ENCODE measurements at regions not wholly inside any gene's neighbourhood (a gene's known extent, or its start where the extent isn't known, plus 50 kb on each side); places are given as distances from the start of the nearest gene placed in this dataset.

GRCh38 chr9:113646946-113647914, 183.7 kb downstream of the RGS3 start:
- no peak for DNase-seq (ENCODE audit: low read depth)
- TF ChIP-seq CTCF (conservative IDR thresholded peaks at IDR 0.05; ENCODE audit: low read depth, low read length): no peak
- H3K4me3 ChIP-seq (ENCODE audit: low read depth, low read length): no peak overlapping the region

GRCh38 chr9:113648048-113648447, 184.5 kb downstream of the RGS3 start:
- no peak for DNase-seq (ENCODE audit: low read depth)
- H3K4me3 ChIP-seq (ENCODE audit: low read depth, low read length): no peak overlapping the region
- no peak for TF ChIP-seq CTCF (conservative IDR thresholded peaks at IDR 0.05; ENCODE audit: low read depth, low read length)

- no peak for TF ChIP-seq CTCF (conservative IDR thresholded peaks at IDR 0.05; ENCODE audit: low read depth, low read length)
- no peak overlapping the region for H3K4me3 ChIP-seq (ENCODE audit: low read depth, low read length)
- no peak for DNase-seq (ENCODE audit: low read depth)
Observed at GRCh38 chr9:113648586-113648985, 185.1 kb downstream of the RGS3 start.

- TF ChIP-seq CTCF (conservative IDR thresholded peaks at IDR 0.05; ENCODE audit: low read depth, low read length): no peak
- H3K4me3 ChIP-seq (ENCODE audit: low read depth, low read length): no peak overlapping the region
- no peak for DNase-seq (ENCODE audit: low read depth)
Observed at GRCh38 chr9:113649054-113649453, 185.5 kb downstream of the RGS3 start.

GRCh38 chr9:113649855-113650206, 186.3 kb downstream of the RGS3 start:
- no peak for TF ChIP-seq CTCF (conservative IDR thresholded peaks at IDR 0.05; ENCODE audit: low read depth, low read length)
- DNase-seq (ENCODE audit: low read depth): no peak

GRCh38 chr9:113650207-113651131, 186.9 kb downstream of the RGS3 start:
- peak; percentile 74 for DNase-seq (ENCODE audit: low read depth)
- TF ChIP-seq CTCF (conservative IDR thresholded peaks at IDR 0.05; ENCODE audit: low read depth, low read length): no peak
- no peak overlapping the region for H3K4me3 ChIP-seq (ENCODE audit: low read depth, low read length)

More at GRCh38 chr9:113649855-113650206, 186.3 kb downstream of the RGS3 start:
- H3K4me3 ChIP-seq (ENCODE audit: low read depth, low read length): no peak overlapping the region

Measured in choroid plexus epithelial cell (primary cell).